Heart left ventricle (tissue), 16 donors: ENCODE measurements at regions not wholly inside any gene's neighbourhood (a gene's known extent, or its start where the extent isn't known, plus 50 kb on each side); places are given as distances from the start of the nearest gene placed in this dataset.
"Not testable (repeated sequence)": the region's sequence is repeated elsewhere in the genome, so short reads cannot be mapped to it uniquely, and the experiment has no call there.

ENCODE experiments used
- ATAC-seq, 4 donors: fragments of 200-7000 bp; cut with Tn5 transposase; one replicate each; pipeline ENCODE4 v1.9.1; 2020 to 2022; ENCODE audit warnings: moderate library complexity in 4 of 4, mild to moderate bottlenecking in 3 of 4, moderate number of reproducible peaks in 1 of 4
- DNase-seq, 5 donors: peaks; one replicate each; pipeline ENCODE4 v3.0.0-alpha.2; 2020
- H3K27ac ChIP-seq, 12 donors: fragments of 200-600 bp; sonication (generic) in 4 of 12; one replicate each; pipeline versions ENCODE4 v1.5.0 to v1.8.0; 2016 to 2022; ENCODE audit warnings: mild to moderate bottlenecking in 2 of 12
- H3K27me3 ChIP-seq, 9 donors: fragments of 200-600 bp; sonication (generic) in 2 of 9; one replicate each; pipeline versions ENCODE4 v1.5.1 to v1.8.0; 2016 to 2022; ENCODE audit warnings: mild to moderate bottlenecking in 3 of 9
- H3K36me3 ChIP-seq, 9 donors: fragments of 200-600 bp; sonication (generic) in 2 of 9; one replicate each; pipeline versions ENCODE4 v1.5.0 to v1.8.0; 2018 to 2022; ENCODE audit warnings: mild to moderate bottlenecking in 2 of 9
- H3K4me1 ChIP-seq, 12 donors: fragments of 200-600 bp; sonication (generic) in 4 of 12; one replicate each; pipeline versions ENCODE4 v1.5.0 to v1.8.0; 2016 to 2022; ENCODE audit warnings: mild to moderate bottlenecking in 3 of 12
- H3K4me3 ChIP-seq, 12 donors: fragments of 200-600 bp; sonication (generic) in 4 of 12; one replicate each; pipeline versions ENCODE4 v1.5.0 to v1.8.0; 2017 to 2022; ENCODE audit warnings: mild to moderate bottlenecking in 9 of 12, moderate library complexity in 4 of 12
- H3K9me3 ChIP-seq, 12 donors: fragments of 200-600 bp; sonication (generic) in 4 of 12; one replicate each; pipeline versions ENCODE4 v1.5.0 to v1.8.0; 2016 to 2022; ENCODE audit warnings: mild to moderate bottlenecking in 1 of 12
- POLR2A ChIP-seq, 2 donors: fragments of 450-650 bp; IDR thresholded peaks; one replicate each; pipeline ENCODE4 v1.6.1; 2017; ENCODE audit warnings: antibody characterized with exemption in 2 of 2, mild to moderate bottlenecking in 2 of 2, moderate library complexity in 2 of 2
- WGBS, 4 donors: extraction: QIAGEN DNeasy Blood & Tissue Kit in 2 of 4; methylation state at CpG; one replicate each; pipeline versions ENCODE4 v1.1.5 to v1.1.7; 2013 to 2018; 5-methylcytosine and 5-hydroxymethylcytosine counted together
- intact Hi-C, 10 donors: fragments of 100-400 bp; cut with DNase I; formaldehyde crosslinking; loops; one replicate each; pipeline versions ENCODE4 v1.11.1 to v1.14.2; 2022
- TF ChIP-seq, protein P1 (sequence below), 12 donors: fragments of 200-600 bp; sonication (generic) in 4 of 12; IDR thresholded peaks; one replicate each; pipeline versions ENCODE4 v1.5.0 to v1.8.0; 2018 to 2022; ENCODE audit warnings: antibody characterized with exemption in 12 of 12, mild to moderate bottlenecking in 5 of 12
- donor health status: ischemic (EF 13 %, LVEDD 7.1; RV severe dilation, severe dysfunction).
- donor health status: healthy with polysubstance abuse.
- donor health status: DM: no; HTN: yes; CAD: no.
- donor health status: DM: no; HTN: no; CAD: no.
- donor health status: ischemic (EF 25% LVEDD 6.9; RV normal size, moderate dysfunction).
- donor health status: ischemic (EF 25% LVEDD 5.7; RV mildly dilated, moderate dysfunction).
- donor health status: healthy.
- donor health status: DM: yes; HTN: yes; CAD: no.
- donor health status: ischemic (EF 35%, LVEDD 5.7; RV mildly dilated, moderate dysfunction).
- donor health status: nonischemic (EF 11% LVEDD 7.7; RV severe dilation, severe dysfunction).
- donor health status: DM: yes; HTN: yes; CAD: no.
- donor health status: PGD.
- donor health status: ischemic (EF 29% LVEDD 5.4; RV normal size, mild dysfunction).
- donor health status: nonischemic (EF 23%, LVEDD 6.1; RV moderate dilation, normal function).

- TF ChIP-seq, protein P1, sequence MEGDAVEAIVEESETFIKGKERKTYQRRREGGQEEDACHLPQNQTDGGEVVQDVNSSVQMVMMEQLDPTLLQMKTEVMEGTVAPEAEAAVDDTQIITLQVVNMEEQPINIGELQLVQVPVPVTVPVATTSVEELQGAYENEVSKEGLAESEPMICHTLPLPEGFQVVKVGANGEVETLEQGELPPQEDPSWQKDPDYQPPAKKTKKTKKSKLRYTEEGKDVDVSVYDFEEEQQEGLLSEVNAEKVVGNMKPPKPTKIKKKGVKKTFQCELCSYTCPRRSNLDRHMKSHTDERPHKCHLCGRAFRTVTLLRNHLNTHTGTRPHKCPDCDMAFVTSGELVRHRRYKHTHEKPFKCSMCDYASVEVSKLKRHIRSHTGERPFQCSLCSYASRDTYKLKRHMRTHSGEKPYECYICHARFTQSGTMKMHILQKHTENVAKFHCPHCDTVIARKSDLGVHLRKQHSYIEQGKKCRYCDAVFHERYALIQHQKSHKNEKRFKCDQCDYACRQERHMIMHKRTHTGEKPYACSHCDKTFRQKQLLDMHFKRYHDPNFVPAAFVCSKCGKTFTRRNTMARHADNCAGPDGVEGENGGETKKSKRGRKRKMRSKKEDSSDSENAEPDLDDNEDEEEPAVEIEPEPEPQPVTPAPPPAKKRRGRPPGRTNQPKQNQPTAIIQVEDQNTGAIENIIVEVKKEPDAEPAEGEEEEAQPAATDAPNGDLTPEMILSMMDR (IDR thresholded peaks at IDR 0.05), result no peak
- intact Hi-C loops, result loop anchor here in 2 of 10 donors (10.0 kb wide), 2 partner anchors 100 to 180 kb away; no protein-coding TSS in a partner anchor
- H3K9me3 ChIP-seq, result peaks cover 0 to 11% (median 3%) of the 10 kb centered on the region in 12 donors
- DNase-seq (no peak), ATAC-seq (no peak)
- H3K4me1 ChIP-seq, result peaks cover 0 to 9% (median 0%) of the 10 kb centered on the region in 12 donors
- no peak overlapping the region for H3K4me3 ChIP-seq
- WGBS, 4 donors, result 71 to 80% (median 73%) methylated on average over 4 of the region's 4 CpGs
- peaks cover 0 to 5% (median 0%) of the 10 kb centered on the region in 9 donors for H3K27me3 ChIP-seq
- H3K36me3 ChIP-seq, result no peaks in the 10 kb centered on the region
- H3K27ac ChIP-seq, result no peak overlapping the region
Observed at GRCh38 chr5:173394701-173395100, 66.5 kb upstream of the STC2 start.

GRCh38 chr5:173392172-173392571 is 64.0 kb upstream of the STC2 start:
- TF ChIP-seq POLR2A (IDR thresholded peaks at IDR 0.05), result no peak
- TF ChIP-seq, protein P1 (IDR thresholded peaks at IDR 0.05), result no peak
- DNase-seq, result no peak
- H3K27me3 ChIP-seq, result peaks cover 0 to 5% (median 0%) of the 10 kb centered on the region in 9 donors
- intact Hi-C loops, result loop anchor here in 2 of 10 donors (10.0 kb wide), 2 partner anchors 103 to 183 kb away; no protein-coding TSS in a partner anchor
- H3K4me1 ChIP-seq, result peaks cover 0 to 9% (median 0%) of the 10 kb centered on the region in 12 donors
- H3K27ac ChIP-seq, result no peak overlapping the region
- H3K4me3 ChIP-seq, result no peak overlapping the region
- no peak for ATAC-seq
- H3K9me3 ChIP-seq, result peaks cover 0 to 11% (median 3%) of the 10 kb centered on the region in 12 donors
- no peaks in the 10 kb centered on the region for H3K36me3 ChIP-seq

GRCh38 chr5:173391031-173391430 is 62.8 kb upstream of the STC2 start:
- WGBS, 4 donors, result 81 to 85% (median 83%) methylated on average over 7 of the region's 7 CpGs
- no peak for TF ChIP-seq POLR2A (IDR thresholded peaks at IDR 0.05)
- TF ChIP-seq, protein P1 (IDR thresholded peaks at IDR 0.05), result no peak
- H3K27ac ChIP-seq, result no peak overlapping the region
- H3K4me3 ChIP-seq, result no peak overlapping the region
- H3K4me1 ChIP-seq, result peaks cover 0 to 6% (median 0%) of the 10 kb centered on the region in 12 donors
- peaks cover 0 to 11% (median 3%) of the 10 kb centered on the region in 12 donors for H3K9me3 ChIP-seq
- intact Hi-C loops, result loop anchor here in 3 of 10 donors (2.0 to 10.0 kb wide), 3 partner anchors 50 to 184 kb away; no protein-coding TSS in a partner anchor
- H3K27me3 ChIP-seq, result peaks cover 0 to 5% (median 0%) of the 10 kb centered on the region in 9 donors
- H3K36me3 ChIP-seq, result no peaks in the 10 kb centered on the region
- ATAC-seq, result no peak
- no peak for DNase-seq

- WGBS, 4 donors, result 85 to 93% (median 89%) methylated on average over 2 of the region's 2 CpGs
- H3K4me3 ChIP-seq, DNase-seq, H3K9me3 ChIP-seq, H3K36me3 ChIP-seq, intact Hi-C loops, ATAC-seq, H3K4me1 ChIP-seq, H3K27me3 ChIP-seq, H3K27ac ChIP-seq: not testable (repeated sequence)
Observed at GRCh38 chr5:173387293-173387692, 59.1 kb upstream of the STC2 start.

DNA sequence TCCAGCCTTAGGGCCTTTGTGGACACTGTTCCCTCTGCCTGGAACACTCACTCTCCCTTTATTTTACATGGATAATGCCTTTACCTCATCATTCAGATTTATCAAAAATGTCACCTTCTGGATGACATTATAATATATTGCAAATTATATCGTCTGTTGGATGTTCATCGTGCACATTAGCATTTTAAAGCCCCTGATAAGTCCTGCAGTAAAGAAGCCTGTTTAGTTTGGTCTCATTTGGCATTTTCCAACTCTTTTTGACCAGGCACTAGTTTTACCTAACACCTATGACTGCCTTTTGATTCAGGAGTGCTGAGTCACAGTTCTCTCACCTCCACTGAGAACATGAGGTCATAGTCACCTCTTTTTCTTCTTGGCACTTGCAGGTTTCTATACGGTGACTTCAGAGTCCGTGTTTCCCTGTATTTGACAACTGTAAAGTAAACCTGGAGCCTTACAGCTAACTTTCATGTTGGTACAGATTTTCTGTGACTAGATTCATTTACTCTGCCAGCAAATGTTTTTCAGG is 57.7 kb upstream of the STC2 start:
- intact Hi-C loops, result no loop called here
- Histone ChIP-seq H3K4me3 (no peak overlapping the region), H3K27me3 (peaks cover 0 to 5% (median 0%) of the 10 kb centered on the region in 9 donors), H3K36me3 (no peaks in the 10 kb centered on the region), H3K4me1 (no peaks in the 10 kb centered on the region), H3K27ac (no peak overlapping the region), H3K9me3 (peaks cover 0 to 3% (median 0%) of the 10 kb centered on the region in 12 donors)
- DNase-seq (no peak), ATAC-seq (no peak)
- WGBS, 4 donors, result 84 to 90% (median 89%) methylated on average over 4 of the region's 4 CpGs
- no peak for TF ChIP-seq POLR2A (IDR thresholded peaks at IDR 0.05)
- TF ChIP-seq, protein P1 (IDR thresholded peaks at IDR 0.05), result no peak
